GM19452 (cell line): ENCODE measurements at regions not wholly inside any gene's neighbourhood (a gene's known extent, or its start where the extent isn't known, plus 50 kb on each side); places are given as distances from the start of the nearest gene placed in this dataset.
A peak's percentile ranks its signal among the peaks of the same experiment; 100 is the strongest.

ENCODE experiments used
- ATAC-seq: cut with Tn5 transposase; IDR thresholded peaks from one replicate; pipeline ENCODE4 v1.9.1; 2021; ENCODE audit not compliant: unreplicated experiment

DNA sequence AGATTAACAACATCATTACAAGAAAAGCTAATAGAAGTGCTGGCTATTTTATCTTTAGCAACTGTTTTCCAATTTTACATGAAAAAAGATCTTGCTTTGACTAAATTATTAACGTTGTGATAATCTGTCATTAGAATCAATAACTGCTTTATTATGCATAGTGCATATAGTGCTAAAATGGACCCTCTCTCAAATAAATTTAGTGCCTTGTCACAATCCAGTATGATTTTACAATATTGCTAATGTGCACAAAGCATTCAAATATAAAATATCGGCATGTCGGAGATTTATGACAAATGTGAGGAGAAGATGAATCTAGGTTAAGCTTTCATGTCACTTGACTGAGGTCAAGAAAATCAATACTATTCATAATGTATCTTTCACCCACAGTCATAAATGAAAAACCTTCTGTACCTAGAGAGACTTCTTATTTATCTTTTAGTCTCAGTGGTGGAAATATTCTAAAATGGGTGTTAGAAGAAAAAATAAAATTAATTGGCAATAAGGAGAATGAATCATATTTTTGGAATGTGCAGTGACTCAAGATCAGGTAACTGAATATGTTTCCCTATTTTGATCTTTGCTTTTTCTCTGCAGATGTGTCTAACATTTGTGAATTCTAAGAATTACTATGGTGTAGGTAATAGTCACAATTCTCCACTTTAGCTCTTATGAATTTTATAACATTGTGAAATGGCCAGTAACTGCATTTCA is 672.9 kb upstream of the GRAMD2B start:
- no peak for ATAC-seq

DNA sequence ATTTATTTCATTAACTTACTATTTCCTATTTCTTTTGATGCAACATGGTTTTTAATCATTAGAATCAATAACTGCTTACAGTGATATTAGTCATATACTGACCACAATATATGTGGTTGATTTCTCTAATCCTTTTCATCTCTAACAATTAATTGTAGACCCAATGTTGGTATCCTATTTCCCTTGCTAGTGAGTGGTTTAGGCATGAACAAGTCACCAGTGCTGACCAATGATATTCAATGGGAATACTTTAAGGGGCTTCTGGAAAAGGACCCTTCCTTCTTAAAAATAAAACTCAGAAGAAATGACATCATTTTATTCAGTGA is 672.4 kb upstream of the GRAMD2B start:
- ATAC-seq, result no peak

DNA sequence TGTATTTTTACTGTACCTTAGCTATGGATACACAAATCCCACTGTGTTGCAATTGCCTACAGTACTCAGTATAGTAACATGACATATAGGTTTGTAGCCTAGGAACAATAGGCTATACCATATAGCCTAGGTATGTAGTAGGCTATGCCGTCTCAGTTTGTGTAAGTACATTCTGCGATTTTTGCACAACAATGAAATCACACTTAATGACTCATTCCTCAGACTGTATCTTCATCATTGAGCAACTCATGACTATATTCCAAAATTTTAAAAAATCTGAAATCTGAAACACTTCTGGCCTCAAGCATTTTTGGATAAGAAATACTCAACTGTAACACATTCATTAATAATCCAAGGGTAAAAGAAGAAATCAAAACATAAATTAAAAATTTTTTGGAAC is 666.8 kb upstream of the GRAMD2B start:
- ATAC-seq, result no peak

DNA sequence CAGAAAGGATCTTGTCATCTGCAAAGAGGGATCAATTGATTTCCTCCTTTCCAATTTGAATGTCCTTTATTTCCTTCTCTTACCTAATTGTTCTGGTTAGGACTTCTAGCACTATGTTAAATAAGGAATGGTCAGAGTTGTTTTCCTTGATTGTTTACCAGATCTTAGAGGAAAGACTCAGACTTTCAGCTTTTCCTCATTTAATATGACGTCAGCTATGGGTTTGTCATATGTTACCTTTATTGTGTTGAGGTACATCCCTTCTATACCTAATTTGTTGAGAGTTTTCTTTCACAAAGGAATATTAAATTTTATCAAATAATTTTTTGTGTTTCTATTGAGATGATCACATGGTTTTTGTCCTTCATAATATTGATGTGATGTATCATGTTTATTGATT is 656.5 kb upstream of the GRAMD2B start:
- no peak for ATAC-seq

DNA sequence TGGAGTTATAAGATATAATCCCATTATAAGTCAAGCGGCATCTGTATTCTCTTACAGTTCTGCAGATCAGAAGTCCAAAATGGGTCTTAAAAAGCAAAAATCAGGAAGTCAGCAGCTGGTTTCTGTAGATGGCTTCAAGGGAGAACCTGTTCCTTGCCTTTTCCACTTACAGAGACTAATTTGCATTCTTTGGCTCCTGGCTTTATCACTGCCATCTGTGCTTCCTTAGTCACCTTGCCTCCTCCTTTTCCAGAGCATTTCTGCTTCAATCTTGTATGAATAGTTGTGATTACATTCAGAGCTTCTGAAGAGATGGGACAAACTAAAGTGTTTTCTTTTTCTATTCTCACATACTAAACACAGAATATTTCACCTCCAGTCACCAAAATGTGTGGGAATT is 647.3 kb upstream of the GRAMD2B start:
- ATAC-seq, result no peak

DNA sequence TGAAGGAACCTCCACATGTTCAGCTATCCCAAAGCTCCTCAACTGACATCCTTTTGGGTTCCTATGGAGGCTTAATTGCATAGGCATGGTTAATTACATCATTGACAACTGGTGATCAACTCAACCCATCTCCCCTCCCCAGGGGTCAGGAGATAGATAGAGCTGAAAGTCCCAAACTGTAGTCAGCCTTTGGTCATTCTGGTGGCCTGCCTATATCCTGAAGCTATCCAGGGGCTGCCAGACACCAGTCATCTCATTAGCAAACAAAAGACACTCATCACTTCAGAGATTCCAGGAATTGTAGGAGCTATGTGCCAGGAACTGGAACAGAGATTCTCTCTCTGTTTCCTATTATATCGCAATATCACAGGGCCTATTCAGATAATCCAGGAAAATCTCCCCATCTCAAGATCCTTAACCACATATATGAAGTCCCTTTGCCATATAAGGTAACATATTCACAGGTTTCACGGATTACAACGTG is 646.5 kb upstream of the GRAMD2B start:
- no peak for ATAC-seq

DNA sequence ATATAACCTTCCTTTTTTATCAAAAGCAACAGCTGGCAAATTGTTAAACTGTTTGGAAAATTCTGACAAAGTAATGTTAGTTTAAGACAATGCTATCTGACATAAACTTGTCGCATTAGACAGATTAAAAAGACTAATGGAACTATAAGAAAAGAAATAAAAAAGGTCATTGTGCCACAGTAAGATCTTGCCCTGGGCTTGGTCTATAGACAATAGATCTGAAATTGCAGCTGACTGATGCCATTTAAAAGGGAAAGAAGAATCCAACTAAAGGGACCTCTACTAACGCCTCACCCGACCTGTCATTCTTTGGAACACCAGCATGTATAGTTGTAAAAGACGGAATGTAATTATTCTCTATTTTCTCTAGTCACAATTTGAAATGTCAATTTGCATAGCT is 644.4 kb upstream of the GRAMD2B start:
- no peak for ATAC-seq

DNA sequence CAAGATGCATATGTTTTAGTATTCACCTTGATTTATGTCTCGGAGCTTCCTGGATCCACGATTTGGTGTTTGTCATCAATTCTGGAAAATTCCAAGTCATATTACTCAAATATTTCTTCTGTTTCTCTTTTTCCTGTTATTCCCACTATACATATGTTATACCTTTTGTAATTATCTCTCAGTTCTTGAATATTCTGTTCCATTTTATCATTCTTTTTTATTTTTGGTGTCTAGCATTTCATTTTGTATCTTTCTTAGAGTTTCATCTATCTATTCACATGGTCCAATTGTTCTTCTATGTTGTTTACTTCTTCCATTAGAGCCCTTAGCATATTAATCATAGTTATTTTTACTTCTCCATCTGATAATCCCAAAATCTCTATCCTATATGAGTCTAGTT is 637.8 kb upstream of the GRAMD2B start:
- ATAC-seq, result no peak

DNA sequence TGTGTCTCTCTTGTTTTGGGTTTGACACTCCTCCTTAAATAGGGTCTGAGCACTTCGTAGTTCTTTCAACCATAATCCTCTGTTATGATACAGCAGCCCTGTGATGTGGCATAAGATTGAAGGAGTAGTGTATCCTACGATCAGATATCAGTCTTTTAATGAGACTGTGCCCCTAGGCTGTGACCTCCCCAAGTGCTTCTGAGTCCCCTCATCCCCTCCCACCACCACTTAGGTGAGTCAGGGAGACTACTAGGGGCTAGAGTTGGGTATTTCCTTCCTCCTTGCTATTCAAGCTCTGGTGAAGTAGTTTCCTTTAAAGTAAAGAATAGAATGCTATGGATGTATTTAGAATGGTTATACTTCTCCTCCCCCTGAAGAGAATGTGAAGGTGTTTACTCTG is 637.2 kb upstream of the GRAMD2B start:
- no peak for ATAC-seq

DNA sequence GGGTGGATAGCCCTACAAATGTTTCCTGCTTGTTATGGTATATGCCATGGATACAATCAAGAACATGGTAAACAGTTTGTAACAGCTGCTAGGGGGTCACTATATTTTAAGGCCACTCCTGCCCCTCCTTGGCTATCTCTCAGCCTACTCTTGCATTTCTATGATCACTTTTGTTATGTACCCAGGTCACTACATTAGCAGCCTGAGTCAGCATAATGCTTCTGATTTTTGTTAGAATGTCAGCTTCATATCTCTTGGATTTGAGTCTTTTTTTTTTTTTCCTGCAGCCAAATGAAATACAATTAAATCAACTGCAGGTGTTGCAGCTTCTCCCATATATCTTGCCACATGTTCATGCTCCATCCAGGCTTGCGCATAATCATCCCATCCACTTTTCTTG is 629.7 kb upstream of the GRAMD2B start:
- no peak for ATAC-seq

DNA sequence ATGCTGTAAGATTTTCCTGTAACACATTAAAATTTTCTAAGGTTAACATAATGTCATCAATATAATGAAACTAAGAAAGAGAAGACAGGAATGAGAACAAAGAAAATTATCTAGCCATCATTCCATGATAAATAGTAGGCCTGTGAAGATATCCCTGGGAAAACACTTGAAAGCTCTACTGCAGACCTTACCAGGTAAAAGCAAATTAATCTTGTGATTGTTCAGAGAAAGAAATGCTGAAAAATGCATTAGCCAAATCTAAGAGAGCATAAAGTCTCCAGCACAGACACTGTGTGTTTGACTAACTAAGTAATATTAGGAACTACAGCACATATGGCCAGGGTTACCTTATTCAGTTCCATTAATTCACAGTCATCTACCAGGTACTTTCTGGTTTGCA is 628.3 kb upstream of the GRAMD2B start:
- no peak for ATAC-seq

DNA sequence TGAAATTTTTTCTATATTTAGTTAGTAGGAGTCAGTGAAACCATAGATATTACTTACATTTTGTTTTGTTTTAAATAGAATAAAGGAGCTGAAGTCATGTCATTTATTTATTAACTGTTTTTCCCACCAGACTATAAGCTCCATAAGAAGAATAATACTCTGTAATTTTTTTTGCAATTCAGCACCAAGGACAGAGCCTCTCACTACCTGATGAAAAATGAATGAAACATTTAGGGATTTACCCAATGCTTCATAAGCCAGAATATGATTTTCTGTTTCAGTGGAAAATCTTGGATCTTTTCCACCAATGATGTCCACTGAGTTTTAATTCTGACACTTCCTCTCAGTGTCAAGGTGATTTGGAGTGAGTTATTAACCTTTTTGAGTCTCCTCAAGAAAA is 624.9 kb upstream of the GRAMD2B start:
- no peak for ATAC-seq

DNA sequence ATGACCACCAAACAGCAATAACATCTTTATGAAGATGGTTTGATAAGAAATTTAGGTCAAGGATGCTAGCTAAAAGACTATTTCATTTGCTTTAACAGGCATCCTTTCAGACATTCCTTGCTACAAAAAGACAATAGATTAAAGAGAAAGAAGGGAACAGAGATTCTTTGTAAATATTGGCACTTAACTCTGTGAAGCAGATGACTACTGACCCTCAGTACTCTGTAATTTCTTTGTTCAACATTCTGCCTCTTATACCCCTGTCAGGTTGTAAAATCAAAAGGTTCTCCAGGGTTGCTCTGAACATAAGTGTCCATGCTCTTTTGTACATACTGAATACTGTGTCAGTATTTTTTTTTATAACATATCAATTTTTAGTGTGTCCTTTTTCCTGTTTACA is 610.6 kb upstream of the GRAMD2B start:
- no peak for ATAC-seq

DNA sequence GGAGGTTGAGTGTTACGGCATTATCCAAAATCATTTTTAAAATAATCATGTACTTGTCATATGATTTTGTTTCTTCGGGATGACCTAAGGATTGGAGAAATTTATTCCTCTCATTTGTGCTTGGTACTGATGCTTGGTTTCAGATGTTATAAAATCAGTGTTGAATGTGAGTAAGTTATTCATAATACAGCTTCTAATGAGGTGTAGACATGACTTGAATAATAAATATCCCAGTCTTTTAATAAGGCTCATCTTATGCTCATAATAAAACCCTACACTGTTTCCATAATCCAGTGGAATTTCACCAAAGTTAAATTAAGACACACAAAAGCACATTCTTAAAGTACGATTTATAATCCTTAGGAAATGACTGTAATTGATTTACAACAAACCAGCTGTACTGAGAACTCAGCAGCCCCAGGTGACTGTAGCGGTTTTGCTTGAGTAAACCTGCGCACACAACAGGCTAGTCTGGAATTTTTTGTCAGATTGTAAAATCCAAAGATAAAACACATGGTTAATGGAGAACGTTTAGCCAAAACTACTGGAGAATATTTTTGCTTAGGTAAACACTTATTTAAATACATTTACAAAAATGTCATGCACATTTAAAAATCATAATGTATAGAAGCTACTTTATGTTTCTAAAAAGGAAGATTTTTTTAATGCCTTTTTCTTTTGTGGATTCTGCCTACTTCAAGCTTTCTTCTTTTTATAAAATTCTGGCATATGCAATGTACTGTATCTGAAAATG is 609.8 kb upstream of the GRAMD2B start:
- ATAC-seq, result no peak

DNA sequence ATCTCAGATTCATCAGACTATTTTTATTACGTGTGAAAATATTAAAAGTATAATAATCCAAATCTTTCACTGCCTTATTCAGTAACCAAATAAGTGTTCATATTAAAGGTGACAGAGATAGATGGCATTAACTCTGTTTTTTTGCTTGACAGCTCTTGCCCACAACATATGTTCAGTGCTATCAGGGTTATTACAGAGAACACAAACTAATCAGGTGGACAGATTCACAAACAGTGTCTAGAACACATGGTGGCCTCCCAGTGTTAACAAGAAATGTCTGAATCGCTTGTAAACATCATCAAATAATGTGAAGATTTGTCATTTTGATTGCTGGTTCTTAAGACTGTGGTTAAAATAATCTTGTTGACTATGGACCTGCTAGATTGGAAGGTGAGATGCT is 609.1 kb upstream of the GRAMD2B start:
- ATAC-seq, result no peak

DNA sequence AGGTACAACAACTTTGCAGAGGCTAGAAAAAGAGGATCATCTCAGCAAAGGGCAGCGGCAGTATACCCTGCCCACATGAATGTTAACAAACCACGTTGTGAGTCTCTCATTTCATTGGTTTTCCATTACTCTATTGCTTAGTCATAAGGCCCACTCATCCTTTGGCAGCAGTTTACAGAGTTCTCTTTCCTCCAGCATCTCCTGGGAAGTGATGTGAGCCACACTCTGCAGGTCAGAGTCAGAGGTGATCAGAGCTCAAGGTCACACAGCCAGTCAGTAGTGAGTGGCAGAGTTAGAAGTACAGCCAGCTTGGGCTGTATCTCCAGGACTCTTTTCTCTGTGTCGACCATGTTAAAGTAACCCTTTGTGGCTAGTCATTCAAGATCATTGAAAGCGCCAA is 599.6 kb upstream of the GRAMD2B start:
- no peak for ATAC-seq

DNA sequence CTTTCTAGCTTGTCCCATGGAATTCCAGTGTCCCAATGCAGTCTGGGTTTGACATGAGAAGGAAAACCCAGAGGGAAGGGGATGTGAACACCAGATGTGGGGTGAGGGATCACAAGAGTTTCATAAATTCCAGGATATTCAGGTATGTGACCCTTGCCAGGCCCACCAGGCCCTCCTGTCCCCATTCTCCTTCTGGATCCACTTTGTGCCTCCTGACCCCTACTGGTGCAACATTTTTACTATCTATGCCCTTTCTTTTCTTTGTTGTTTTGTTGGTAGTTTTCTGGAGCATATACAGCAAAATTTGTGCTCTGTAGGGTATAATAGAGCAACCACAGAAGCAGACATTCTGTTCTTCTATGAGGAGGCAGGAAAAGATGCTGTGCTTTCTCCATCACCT is 597.0 kb upstream of the GRAMD2B start:
- no peak for ATAC-seq

DNA sequence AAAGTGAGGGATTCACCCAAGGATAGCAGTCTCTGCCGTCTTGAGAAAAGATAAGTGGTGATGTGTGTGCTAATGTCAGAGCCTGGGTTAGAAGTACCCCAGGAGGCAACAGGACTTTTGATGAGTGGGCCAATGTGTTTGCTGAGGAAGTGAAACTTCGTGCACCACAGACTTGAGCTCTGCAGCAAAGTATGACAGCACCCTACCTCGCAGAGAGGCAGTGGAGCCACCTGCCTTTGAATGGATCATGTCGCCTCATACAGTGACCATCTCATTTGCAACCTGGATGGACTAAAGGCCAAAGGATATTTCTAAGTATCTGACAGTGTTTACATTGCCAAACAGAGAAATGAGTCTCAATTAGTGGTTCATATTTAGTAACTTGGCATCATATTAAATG is 593.9 kb upstream of the GRAMD2B start:
- ATAC-seq, result peak; percentile 94

DNA sequence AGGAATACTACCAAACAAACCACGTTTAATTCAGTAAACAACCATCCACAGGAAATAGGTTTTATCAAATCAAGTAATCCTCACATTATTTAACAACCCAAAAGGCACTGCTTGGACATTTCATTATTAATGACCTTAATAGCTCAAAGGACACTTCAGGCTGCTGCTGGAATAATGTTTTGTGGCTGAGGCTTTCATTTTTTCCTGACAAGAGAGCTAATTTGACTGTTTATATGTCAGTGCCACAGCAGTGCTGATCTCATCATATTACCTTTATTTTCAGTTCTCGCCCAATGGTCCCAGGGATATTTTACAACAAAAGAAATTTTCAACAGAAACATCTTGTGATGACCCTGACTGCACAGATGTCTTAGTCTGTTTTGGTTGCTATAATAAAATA is 589.8 kb upstream of the GRAMD2B start:
- no peak for ATAC-seq

DNA sequence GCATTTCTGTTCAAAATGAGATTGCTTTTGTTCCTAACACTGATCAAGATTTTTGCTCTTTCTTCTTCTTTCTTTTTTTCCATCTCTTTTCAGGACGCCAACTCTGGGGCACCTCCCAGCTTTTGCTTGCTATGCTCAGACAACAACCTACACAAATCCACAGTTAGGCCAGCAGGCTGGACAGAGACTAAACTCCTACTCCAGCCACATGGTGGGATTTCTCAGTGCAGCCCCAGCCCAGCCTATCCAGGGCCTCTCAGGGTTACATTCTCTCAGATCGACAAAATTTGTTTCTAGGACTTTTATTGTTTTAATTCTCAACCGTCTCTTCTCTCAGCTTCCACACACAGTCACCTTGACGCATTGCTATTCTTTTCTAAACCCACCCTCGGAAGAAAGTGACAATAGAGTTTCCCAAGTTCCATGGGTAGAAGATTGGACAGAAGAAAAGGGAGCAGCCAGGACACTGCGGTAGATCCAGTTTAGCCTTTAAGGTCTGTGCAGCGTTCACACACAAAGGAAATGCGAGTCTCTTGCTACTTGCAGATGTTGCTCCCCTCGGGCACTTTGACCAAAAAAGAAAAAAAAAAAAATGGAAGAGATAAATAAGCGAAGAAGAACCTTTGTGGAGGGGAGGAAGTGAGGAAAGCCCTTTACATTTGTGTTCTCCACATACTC is 588.6 kb upstream of the GRAMD2B start:
- ATAC-seq, result no peak

DNA sequence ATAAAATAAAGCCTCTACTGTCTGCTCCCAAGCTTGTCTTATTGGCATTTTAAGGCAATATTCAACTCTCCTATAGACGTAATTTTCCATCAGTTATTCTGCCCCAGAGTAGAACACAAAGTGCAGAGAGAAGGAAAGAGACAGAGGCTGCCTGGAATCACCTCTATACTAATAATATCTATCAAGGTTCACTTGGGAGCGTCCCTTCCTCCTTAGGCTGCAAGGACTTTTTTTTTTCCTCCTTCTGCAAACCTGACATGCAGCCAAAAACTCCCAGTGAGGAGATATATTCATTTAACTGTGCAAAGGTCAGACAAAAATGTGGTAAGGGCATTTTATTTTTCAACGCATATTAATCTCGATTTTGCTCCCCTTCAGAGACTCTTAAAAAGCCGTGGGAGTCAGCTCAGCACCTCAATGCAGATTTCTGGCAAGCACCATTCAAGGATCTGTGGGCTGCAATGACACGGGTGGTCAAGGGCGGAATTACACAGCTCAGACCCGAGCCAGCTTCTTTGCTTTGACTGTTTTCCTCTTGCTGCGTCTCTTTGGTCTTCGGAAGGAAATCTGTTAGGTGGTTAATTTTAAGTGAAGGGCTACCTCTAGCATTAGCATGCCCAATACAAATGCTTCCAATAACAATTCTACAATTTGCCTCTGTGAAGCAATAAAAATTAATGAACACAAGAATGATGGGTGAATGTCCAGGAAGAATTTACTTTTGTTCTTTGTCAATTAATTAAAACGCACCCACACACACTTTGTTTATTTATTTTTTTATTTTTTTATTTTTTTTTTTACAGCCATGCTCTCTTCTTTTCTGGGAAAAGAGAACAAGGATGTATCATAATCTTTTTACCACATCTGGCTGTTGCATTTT is 587.7 kb upstream of the GRAMD2B start:
- ATAC-seq, result peak; percentile 61
